HL-60 (cell line): ENCODE measurements at regions not wholly inside any gene's neighbourhood (a gene's known extent, or its start where the extent isn't known, plus 50 kb on each side); places are given as distances from the start of the nearest gene placed in this dataset.

Experiments used
- DNase-seq, 2 experiments: peaks; one replicate each; pipeline ENCODE4 v3.0.0-alpha.2; 2010 to 2020; ENCODE audit warnings: low read depth in 1 of 2, low spot score in 1 of 2
- H3K27ac ChIP-seq: fragments of 250-450 bp; sonication (Bioruptor Pico); replicated peaks from 2 replicates; pipeline ENCODE4 v1.5.1; 2020; ENCODE audit warnings: mild to moderate bottlenecking, moderate library complexity
- H3K27me3 ChIP-seq: fragments of 250-450 bp; sonication (Bioruptor Pico); 2 replicates; pipeline ENCODE4 v1.5.1; 2021; ENCODE audit warnings: mild to moderate bottlenecking, moderate library complexity; ENCODE audit not compliant: insufficient read depth, poor library complexity, severe bottlenecking
- H3K4me3 ChIP-seq: replicated peaks from 2 replicates; pipeline ENCODE4 v1.5.1; 2011; ENCODE audit warnings: mild to moderate bottlenecking, control low read depth, low read length; ENCODE audit not compliant: insufficient read depth
- GABPA ChIP-seq: IDR thresholded peaks from 2 replicates; pipeline ENCODE4 v1.6.1; 2012; ENCODE audit warnings: low read depth
- POLR2AphosphoS5 ChIP-seq: IDR thresholded peaks from 2 replicates; pipeline ENCODE4 v1.6.1; 2012; ENCODE audit warnings: low read depth
- SPI1 ChIP-seq: IDR thresholded peaks from 2 replicates; pipeline ENCODE4 v1.6.1; 2012; ENCODE audit warnings: low read depth, mild to moderate bottlenecking, borderline replicate concordance
- TF ChIP-seq, protein P1 (sequence below): IDR thresholded peaks from one replicate; pipeline ENCODE4 v1.5.1; 2011; ENCODE audit warnings: low read length, control low read depth, inconsistent platforms; ENCODE audit not compliant: insufficient read depth
- TF ChIP-seq, protein P2 (sequence below): IDR thresholded peaks from 2 replicates; pipeline ENCODE4 v1.6.1; 2012; ENCODE audit warnings: low read depth; ENCODE audit not compliant: insufficient replicate concordance

DNA sequence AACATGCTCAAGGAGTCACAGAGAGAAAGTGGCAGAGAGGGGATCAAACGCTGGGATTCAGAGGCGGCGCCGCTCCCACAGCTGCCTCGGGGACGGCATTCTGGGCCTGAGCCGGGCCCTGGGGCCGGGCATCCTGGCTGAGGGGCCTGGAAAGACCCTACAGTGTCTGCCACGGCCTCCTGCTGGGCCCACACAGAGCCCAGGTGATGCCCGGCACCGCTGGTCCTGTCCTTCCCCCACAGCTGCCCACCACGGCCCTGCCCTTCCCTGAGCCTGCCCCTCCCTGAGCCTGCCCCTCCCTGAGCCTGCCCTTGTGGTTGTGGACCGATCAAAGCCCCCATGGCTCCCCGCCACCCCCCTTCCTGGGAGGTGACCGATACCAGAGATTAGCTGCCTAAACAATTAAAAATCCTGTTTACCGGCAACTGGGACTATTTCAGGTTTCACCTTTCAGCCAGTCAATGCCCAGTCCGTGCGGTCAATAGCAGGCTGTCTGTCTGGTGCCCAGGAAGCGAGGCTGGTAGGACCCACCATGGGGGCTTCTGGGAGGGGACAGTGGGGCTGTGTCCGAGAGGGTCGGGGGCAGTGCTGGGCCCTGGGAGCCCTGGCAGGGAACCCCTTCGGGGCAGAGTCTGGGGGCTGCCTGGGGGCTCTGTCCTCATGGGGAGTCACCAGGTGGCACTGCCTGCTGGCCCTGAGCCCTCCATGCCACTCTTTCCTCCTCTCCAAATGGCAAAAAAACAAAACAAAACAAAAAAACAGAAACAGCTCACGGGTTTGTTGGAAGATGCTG, 55.4 kb upstream of the GATA5 start:
- no peak for DNase-seq
- peaks cover 16% of the 10 kb centered on the region for H3K27me3 ChIP-seq
- no peak overlapping the region for H3K27ac ChIP-seq
- TF ChIP-seq, protein P1, sequence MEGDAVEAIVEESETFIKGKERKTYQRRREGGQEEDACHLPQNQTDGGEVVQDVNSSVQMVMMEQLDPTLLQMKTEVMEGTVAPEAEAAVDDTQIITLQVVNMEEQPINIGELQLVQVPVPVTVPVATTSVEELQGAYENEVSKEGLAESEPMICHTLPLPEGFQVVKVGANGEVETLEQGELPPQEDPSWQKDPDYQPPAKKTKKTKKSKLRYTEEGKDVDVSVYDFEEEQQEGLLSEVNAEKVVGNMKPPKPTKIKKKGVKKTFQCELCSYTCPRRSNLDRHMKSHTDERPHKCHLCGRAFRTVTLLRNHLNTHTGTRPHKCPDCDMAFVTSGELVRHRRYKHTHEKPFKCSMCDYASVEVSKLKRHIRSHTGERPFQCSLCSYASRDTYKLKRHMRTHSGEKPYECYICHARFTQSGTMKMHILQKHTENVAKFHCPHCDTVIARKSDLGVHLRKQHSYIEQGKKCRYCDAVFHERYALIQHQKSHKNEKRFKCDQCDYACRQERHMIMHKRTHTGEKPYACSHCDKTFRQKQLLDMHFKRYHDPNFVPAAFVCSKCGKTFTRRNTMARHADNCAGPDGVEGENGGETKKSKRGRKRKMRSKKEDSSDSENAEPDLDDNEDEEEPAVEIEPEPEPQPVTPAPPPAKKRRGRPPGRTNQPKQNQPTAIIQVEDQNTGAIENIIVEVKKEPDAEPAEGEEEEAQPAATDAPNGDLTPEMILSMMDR = no peak
- TF ChIP-seq POLR2AphosphoS5 = no peak
- H3K4me3 ChIP-seq = no peak overlapping the region

GRCh38 chr20:62532921-62533320, 57.1 kb upstream of the GATA5 start:
- Histone ChIP-seq H3K27ac (no peak overlapping the region), H3K27me3 (peaks cover 16% of the 10 kb centered on the region), H3K4me3 (no peak overlapping the region)
- DNase-seq = no peak
- no peak for TF ChIP-seq POLR2AphosphoS5
- TF ChIP-seq, protein P2, sequence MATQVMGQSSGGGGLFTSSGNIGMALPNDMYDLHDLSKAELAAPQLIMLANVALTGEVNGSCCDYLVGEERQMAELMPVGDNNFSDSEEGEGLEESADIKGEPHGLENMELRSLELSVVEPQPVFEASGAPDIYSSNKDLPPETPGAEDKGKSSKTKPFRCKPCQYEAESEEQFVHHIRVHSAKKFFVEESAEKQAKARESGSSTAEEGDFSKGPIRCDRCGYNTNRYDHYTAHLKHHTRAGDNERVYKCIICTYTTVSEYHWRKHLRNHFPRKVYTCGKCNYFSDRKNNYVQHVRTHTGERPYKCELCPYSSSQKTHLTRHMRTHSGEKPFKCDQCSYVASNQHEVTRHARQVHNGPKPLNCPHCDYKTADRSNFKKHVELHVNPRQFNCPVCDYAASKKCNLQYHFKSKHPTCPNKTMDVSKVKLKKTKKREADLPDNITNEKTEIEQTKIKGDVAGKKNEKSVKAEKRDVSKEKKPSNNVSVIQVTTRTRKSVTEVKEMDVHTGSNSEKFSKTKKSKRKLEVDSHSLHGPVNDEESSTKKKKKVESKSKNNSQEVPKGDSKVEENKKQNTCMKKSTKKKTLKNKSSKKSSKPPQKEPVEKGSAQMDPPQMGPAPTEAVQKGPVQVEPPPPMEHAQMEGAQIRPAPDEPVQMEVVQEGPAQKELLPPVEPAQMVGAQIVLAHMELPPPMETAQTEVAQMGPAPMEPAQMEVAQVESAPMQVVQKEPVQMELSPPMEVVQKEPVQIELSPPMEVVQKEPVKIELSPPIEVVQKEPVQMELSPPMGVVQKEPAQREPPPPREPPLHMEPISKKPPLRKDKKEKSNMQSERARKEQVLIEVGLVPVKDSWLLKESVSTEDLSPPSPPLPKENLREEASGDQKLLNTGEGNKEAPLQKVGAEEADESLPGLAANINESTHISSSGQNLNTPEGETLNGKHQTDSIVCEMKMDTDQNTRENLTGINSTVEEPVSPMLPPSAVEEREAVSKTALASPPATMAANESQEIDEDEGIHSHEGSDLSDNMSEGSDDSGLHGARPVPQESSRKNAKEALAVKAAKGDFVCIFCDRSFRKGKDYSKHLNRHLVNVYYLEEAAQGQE = no peak
- TF ChIP-seq SPI1 = no peak
- TF ChIP-seq, protein P1 = no peak
- TF ChIP-seq GABPA = no peak

- Histone ChIP-seq H3K4me3 (no peak overlapping the region), H3K27ac (no peak overlapping the region), H3K27me3 (peaks cover 16% of the 10 kb centered on the region)
- no peak for DNase-seq
- no peak for TF ChIP-seq POLR2AphosphoS5
Observed at GRCh38 chr20:62533591-62534495, 58.0 kb upstream of the GATA5 start.

- DNase-seq = no peak
- TF ChIP-seq, protein P1 = no peak
- TF ChIP-seq POLR2AphosphoS5 (no peak), GABPA (no peak), SPI1 (no peak)
- TF ChIP-seq, protein P2 = no peak
- Histone ChIP-seq H3K4me3 (no peak overlapping the region), H3K27me3 (peaks cover 18% of the 10 kb centered on the region), H3K27ac (no peak overlapping the region)
Observed at GRCh38 chr20:62534526-62535221, 58.9 kb upstream of the GATA5 start.
